ES-I3 (cell line): ENCODE measurements at regions not wholly inside any gene's neighbourhood (a gene's known extent, or its start where the extent isn't known, plus 50 kb on each side); places are given as distances from the start of the nearest gene placed in this dataset.

Experiments used
- H3K36me3 ChIP-seq: 2 replicates; pipeline ENCODE4 v1.6.1; 2013; ENCODE audit warnings: mild to moderate bottlenecking, low read length, control low read depth, moderate library complexity; ENCODE audit not compliant: insufficient read depth
- H3K4me1 ChIP-seq: 2 replicates; pipeline ENCODE4 v1.6.1; 2013; ENCODE audit warnings: mild to moderate bottlenecking, control low read depth, low read length; ENCODE audit not compliant: insufficient read depth
- H3K9ac ChIP-seq: 2 replicates; pipeline ENCODE4 v1.6.1; 2013; ENCODE audit warnings: low read depth, mild to moderate bottlenecking, low read length, moderate library complexity
- H3K9me3 ChIP-seq: 2 replicates; pipeline ENCODE4 v1.6.1; 2013; ENCODE audit warnings: mild to moderate bottlenecking, low read length, moderate library complexity; ENCODE audit not compliant: control insufficient read depth, insufficient read depth

DNA sequence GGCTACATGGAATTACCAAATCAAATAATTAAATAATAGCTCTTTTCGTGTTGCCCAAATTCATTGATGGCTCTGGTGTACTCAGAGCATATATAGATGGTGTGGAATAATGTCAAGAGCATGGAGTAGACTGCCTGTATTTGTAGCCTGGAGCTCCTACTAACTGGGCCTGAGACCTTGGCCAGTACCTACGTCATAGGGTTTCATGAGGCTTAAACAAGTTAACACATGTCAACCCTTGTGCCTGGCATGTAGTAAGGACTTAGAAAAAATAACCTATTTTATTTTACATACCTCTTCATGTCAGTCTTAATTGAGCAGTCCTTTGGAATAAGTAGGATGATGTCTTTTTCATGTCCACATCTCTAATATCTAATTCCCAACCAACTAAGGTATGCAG lies 223.7 kb upstream of the DPH6 start:
- Histone ChIP-seq H3K9ac (no peak overlapping the region), H3K36me3 (no peaks in the 10 kb centered on the region), H3K9me3 (no peaks in the 10 kb centered on the region), H3K4me1 (no peaks in the 10 kb centered on the region)

GRCh38 chr15:35771746-35772442 lies 225.9 kb upstream of the DPH6 start:
- H3K9ac ChIP-seq: no peak overlapping the region
- no peaks in the 10 kb centered on the region for H3K9me3 ChIP-seq
- no peaks in the 10 kb centered on the region for H3K4me1 ChIP-seq
- no peaks in the 10 kb centered on the region for H3K36me3 ChIP-seq

DNA sequence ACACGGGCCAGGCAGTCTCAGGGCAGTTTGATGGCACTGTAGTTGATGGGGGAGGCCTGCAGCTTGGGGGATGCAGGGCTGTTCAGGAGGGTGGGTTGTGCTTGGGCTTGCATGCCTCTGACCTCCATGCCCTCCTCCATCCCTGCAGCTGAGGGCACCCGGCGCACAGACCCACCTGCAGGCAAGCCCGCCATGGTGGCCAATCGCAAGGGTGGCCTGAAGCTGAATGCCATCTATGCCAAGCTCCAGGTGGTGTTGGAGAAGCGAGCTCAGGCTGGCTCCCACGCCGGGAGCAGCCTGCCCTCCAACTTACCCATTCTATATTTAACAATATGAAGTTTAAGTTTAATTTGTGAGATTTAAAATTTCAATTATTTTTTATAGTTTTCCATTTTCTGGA lies 228.7 kb upstream of the DPH6 start:
- Histone ChIP-seq H3K4me1 (no peaks in the 10 kb centered on the region), H3K9ac (no peak overlapping the region), H3K9me3 (no peaks in the 10 kb centered on the region), H3K36me3 (no peaks in the 10 kb centered on the region)

DNA sequence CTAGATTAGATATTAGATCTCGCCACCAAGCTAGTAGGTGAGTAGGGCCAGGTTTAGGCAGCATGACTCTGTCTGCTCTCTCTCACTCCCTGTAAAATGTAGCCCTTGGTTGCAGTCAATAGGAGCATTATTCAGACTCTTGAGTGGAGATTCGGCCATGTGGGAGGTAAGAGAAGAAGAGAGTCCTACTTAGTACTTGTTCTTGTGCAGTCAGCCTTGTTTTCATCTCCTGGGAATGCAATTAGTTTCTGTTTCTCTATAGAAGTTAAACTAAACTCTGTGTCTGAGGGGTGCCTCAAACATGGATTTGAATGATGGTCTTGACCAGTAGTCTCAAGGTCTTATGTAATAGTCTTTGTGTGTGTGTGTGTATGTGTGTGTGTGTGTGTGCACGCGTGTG lies 229.5 kb upstream of the DPH6 start:
- Histone ChIP-seq H3K9ac (no peak overlapping the region), H3K9me3 (no peaks in the 10 kb centered on the region), H3K36me3 (no peaks in the 10 kb centered on the region), H3K4me1 (no peaks in the 10 kb centered on the region)

DNA sequence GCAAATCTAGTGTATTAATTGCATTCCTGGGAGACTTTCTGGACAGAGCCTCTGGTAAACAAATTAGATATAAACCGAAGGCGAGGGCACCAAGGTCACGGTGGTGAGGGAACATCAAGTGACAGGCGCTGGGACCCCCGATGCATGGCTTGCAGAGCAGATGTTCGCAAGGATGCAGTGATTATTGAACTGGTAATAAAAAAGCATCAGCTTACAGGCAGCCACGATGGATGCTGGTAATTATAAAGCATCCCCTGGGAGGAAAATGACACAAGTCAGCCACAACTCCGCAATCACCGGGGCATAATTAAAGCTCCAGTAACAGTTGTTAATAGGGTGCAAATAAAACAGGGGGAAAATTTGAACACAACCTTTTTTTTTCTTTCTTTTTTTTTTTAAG lies 231.1 kb upstream of the DPH6 start:
- Histone ChIP-seq H3K36me3 (no peaks in the 10 kb centered on the region), H3K4me1 (no peaks in the 10 kb centered on the region), H3K9ac (no peak overlapping the region), H3K9me3 (no peaks in the 10 kb centered on the region)

DNA sequence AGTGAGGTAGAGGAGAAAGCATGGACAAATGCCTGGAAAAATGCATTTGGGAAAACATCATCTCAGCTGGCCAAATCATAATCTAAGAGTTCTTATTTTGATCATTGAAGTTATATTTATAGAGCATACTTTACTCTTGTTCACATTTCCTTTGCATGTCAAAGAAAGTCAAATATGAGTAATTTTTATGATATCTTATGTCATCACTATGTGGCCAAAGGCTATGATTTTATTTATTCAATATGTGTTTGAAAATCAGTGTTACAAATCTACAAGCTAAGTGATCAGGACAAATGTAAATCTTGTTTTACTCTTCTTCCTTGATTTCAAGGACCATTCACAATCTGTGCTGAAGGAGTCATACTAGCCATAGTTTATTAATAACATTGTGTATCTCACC lies 237.2 kb upstream of the DPH6 start:
- Histone ChIP-seq H3K36me3 (no peaks in the 10 kb centered on the region), H3K9me3 (no peaks in the 10 kb centered on the region), H3K4me1 (no peaks in the 10 kb centered on the region), H3K9ac (no peak overlapping the region)

DNA sequence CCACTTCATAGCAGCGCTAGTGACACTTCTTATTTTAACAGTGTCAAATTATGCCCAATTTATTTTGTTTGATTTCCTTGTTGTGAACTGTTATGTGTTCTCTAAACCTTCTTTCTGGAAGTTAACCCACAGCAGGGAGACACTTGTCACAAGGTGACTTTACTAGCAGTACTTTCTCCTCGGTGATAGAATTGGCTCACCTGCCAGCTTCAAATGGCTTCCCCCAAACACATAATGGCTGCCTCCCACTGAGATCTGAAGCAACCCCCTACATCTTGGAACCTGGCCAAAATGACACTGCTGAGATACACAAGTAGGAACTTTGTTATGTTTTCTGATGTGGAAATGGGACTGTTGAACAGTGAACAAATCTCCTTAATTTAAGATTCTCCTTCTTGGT lies 238.8 kb upstream of the DPH6 start:
- H3K4me1 ChIP-seq: no peaks in the 10 kb centered on the region
- H3K36me3 ChIP-seq: no peaks in the 10 kb centered on the region
- H3K9ac ChIP-seq: no peak overlapping the region
- no peaks in the 10 kb centered on the region for H3K9me3 ChIP-seq

DNA sequence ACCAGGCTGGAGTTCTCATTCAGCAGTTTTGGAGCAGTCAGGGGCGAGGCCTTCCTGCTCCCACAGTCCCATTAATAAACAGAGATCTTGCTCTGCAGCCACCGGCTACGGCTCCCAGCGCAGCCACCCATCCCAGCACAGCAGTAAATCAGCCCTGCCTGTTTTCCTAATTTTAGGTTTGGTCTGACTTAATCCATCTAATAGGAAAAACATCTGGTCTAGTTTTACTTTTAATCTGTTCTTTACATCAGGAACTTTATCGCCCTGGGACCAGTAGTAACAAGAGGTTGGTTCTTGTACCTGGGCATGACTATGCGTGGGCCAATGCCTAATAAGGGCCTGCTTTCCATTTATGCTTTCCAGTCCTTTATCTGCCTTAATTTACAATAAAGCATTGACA lies 264.0 kb upstream of the DPH6 start:
- H3K36me3 ChIP-seq: no peaks in the 10 kb centered on the region
- H3K4me1 ChIP-seq: no peaks in the 10 kb centered on the region
- H3K9me3 ChIP-seq: no peaks in the 10 kb centered on the region
- H3K9ac ChIP-seq: no peak overlapping the region

GRCh38 chr15:35813573-35813972 lies 267.6 kb upstream of the DPH6 start:
- Histone ChIP-seq H3K4me1 (no peaks in the 10 kb centered on the region), H3K9me3 (no peaks in the 10 kb centered on the region), H3K9ac (no peak overlapping the region), H3K36me3 (no peaks in the 10 kb centered on the region)

GRCh38 chr15:35818846-35819245 lies 272.9 kb upstream of the DPH6 start:
- Histone ChIP-seq H3K9me3 (no peaks in the 10 kb centered on the region), H3K36me3 (no peaks in the 10 kb centered on the region), H3K4me1 (no peaks in the 10 kb centered on the region), H3K9ac (no peak overlapping the region)

DNA sequence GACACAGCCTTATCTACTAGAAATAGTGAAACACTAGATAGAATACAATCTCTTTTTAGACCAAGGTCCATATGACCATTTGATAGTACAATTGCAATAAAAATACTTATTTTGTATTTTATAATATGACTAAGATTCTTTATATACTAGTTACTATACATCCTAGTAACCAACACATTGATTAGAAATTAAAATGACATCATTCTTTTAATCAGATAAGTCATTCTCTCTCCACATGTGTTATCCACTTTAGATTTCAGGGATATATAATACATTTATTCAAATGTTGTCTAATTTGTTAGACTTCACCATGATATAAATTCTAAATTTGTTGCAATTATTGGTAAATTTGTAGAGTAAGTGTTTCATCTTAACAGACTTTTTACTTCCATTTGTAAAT lies 276.2 kb upstream of the DPH6 start:
- Histone ChIP-seq H3K9ac (no peak overlapping the region), H3K36me3 (no peaks in the 10 kb centered on the region), H3K9me3 (no peaks in the 10 kb centered on the region), H3K4me1 (no peaks in the 10 kb centered on the region)

GRCh38 chr15:35827141-35827540 lies 281.2 kb upstream of the DPH6 start:
- Histone ChIP-seq H3K9ac (no peak overlapping the region), H3K9me3 (no peaks in the 10 kb centered on the region), H3K36me3 (no peaks in the 10 kb centered on the region), H3K4me1 (no peaks in the 10 kb centered on the region)

DNA sequence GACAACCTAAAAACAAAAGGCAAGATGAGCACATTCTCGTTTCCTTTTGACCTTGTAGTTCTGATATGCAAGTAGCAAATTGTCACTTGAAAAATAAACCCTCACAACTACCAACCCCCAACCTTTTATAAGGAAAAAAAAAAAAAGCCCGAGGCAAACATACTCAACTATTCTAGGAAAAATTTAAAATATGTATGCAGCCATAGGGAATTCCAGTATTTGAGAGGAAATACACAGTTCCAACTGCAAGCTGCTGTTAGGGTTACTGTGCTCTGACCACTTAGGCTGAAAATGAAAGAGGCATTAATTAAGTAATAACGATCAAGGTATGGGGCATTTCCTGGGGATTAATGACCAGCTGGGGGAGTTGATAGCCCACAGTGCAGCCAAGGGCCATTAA lies 281.9 kb upstream of the DPH6 start:
- Histone ChIP-seq H3K4me1 (no peaks in the 10 kb centered on the region), H3K36me3 (no peaks in the 10 kb centered on the region), H3K9ac (no peak overlapping the region), H3K9me3 (no peaks in the 10 kb centered on the region)

- Histone ChIP-seq H3K4me1 (peaks cover 5% of the 10 kb centered on the region; the same call in 1 of the 2 replicates), H3K9ac (no peak overlapping the region), H3K9me3 (no peaks in the 10 kb centered on the region), H3K36me3 (no peaks in the 10 kb centered on the region)
These were observed 287.6 kb upstream of the DPH6 start for GRCh38 chr15:35833581-35833980.

GRCh38 chr15:35834216-35834830 lies 288.4 kb upstream of the DPH6 start:
- Histone ChIP-seq H3K4me1 (peaks cover 8% of the 10 kb centered on the region; the same call in 1 of the 2 replicates), H3K36me3 (no peaks in the 10 kb centered on the region), H3K9ac (no peak overlapping the region), H3K9me3 (no peaks in the 10 kb centered on the region)
